Suppressor macrophage treated with lipopolysaccharide for 4 hours (primary cell): ENCODE measurements at regions not wholly inside any gene's neighbourhood (a gene's known extent, or its start where the extent isn't known, plus 50 kb on each side); places are given as distances from the start of the nearest gene placed in this dataset.

Source experiments
- DNase-seq: peaks from one replicate; pipeline ENCODE4 v3.0.0-alpha.2; 2020

- peak; percentile 78 for DNase-seq
These were observed 580.8 kb downstream of the CCDC171 start for GRCh38 chr9:16133556-16134227.

DNA sequence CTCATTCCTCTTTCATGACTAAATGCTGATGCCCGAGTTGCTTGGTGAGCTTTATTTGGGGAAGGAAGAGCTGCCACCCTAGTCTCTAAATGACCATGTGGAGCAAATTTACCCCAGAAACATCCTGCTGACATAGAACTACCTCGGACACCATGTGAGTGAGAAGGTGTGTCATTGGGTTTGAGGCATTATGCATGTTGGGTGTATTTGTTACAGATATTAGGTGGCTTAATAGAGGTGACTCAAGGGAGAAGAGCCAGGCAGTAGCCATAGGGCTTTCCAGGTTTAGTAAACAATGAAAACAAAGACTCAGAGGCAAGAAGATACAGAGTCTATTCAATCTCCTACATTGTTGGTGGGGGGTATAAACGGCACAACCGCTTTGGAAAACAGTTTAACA lies 581.5 kb downstream of the CCDC171 start:
- no peak for DNase-seq

DNA sequence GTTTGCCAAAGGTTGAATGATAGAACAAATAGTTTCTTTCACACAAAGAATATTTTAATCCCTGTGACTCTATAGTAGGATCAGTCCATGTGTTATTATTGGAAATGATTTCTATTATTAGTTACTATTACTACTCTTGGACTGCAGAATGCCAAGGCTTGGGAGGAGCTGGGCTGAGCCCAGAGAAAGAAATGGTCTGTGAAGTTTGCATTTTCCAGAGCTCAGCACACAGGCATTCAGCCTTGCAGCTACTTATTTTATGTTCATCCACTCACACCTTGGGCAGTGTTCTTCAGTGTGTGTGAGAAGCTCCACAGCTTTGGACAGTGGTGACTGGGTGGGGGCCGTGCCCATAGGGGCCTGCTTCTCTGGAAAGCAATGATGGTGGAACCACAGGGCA lies 583.1 kb downstream of the CCDC171 start:
- no peak for DNase-seq

DNA sequence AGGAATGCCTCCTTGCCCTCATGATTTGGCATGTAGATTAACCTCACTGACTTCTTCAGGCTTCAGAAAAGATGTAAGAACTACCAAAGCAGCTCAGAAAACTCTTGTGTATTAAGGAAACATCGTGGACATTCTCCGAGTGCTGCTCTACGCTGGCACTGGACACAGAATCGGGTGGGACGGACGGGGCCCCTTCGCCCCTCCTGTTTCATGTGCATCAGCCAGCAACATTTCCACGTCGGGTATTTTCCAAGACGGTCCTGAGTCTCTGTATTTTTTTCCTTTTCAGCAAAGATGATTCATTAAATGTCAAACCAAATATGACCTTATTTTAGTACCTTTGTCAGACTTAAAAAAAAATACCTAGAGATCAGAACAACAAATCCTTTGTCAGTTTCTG lies 583.6 kb downstream of the CCDC171 start:
- no peak for DNase-seq

GRCh38 chr9:16136961-16137360 lies 584.1 kb downstream of the CCDC171 start:
- DNase-seq: no peak

DNA sequence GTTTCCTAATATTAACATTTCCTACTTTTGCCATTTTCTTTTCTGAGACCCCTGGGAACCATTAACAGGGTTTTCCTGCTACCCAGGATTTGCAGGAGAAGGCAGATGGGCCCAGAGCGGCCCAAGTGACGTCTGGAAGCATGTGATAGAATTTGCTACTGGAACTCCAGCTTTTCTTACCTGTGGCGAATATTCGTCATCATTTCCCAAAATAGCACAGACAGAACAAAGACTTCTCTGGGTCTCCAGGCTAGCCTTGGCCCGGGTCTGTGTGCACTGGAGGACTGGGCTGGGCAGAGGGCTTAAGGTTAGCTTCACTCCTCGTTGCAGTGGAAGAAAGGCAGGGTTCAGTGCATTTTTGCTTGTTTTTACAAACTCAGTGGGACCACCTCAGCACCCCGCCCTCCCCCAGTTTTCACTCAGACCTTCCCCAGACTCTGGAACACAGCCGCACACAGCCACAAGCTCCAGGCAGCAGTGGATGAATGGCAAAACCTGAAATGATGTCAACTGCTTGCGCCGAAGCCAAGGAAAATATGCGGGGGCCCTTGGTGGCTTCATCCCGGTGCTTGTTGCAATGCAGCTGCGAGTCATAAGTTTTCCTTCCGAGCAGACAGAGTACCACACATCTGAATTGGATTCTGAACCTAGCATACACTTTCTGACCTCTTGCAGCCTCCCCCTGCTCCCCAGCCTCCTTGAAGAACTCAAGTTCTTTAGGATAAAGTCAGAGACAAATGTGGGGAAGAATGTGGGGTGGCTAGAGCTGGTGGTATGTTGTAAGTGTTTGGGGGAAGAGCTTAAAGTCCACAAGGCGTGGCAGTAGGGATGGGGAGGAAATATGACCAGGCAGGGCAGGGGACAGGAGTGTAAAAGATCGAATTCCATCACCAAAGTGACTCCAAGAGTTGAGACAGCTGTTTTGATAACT lies 586.0 kb downstream of the CCDC171 start:
- no peak for DNase-seq

DNA sequence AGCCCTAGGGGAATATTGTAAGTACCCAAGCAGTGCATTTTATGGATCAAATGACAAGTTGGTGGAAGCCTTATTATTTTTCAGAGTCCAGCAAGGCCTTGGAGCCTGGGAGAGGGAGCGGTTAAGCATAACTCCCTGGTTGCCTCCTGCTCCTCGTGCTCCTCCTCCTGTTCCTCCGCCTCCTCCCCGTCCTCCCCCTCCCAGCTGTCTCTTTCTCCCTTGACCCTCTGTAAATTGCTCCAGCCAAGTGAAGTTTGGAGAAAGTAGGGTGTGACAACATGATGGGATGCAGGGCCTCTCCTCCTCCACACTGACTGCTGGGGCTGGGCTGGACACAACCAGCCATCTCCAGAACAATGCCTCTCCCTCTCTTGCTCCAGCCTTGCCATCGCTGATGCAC lies 586.9 kb downstream of the CCDC171 start:
- no peak for DNase-seq

GRCh38 chr9:16143310-16143709 lies 590.5 kb downstream of the CCDC171 start:
- DNase-seq: no peak

- DNase-seq: no peak
These were observed 591.4 kb downstream of the CCDC171 start for GRCh38 chr9:16143947-16144890.

DNA sequence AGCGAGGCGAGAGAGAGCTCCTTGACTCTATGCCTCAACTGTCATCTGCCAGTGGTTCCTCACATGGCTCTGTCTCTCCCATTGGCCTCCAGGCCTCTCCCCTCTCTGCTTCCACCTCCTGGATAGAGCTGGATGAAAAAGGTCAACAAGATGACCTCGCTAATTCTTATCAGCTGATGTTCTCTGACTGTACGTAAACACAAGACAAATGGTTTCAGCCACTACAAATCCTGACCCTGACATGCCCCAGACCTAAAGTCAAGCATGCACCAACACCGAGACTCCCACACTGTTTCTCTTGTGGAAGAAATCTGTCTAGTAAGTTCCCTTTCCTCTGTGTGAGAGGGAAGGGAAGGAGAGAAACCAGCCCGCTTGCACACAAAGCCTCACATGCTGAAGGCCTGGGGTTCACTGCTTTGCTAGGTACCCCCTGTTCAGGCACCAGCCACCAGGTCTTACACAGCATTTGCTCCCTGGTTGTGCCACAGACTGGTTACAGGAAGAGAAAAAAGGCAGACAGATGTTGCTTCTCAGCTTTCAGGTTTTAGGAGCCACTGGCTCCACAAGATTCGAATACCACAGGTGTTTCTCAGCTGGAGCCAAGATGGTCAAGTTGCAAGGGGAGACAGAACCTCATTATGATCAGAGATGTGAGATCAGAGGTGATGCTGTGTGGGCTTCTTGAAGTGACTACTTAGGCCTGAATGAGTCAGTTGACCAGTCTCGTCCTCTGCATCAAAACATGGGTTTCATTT lies 592.5 kb downstream of the CCDC171 start:
- DNase-seq: peak; percentile 21

DNA sequence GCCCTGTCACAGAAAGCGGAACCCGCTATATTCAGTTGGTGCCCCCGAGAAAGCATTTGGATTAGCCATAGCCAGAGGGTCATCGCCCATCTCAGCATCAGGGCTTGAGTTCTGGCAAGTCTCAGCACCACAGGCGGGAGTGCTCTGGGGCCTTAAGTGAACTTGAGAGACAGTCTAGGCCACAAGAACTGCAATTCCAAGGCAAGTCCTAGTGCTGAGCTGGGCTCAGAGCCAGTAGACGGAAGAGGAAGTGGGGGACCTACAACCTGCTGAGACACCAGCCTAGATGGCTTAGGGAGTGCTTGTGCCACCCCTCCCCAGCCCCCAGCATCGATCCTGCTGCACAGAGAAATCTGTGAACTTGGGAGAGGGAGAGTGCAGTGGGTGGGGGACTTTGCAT lies 594.9 kb downstream of the CCDC171 start:
- no peak for DNase-seq

GRCh38 chr9:16150501-16150900 lies 597.7 kb downstream of the CCDC171 start:
- DNase-seq: no peak

DNA sequence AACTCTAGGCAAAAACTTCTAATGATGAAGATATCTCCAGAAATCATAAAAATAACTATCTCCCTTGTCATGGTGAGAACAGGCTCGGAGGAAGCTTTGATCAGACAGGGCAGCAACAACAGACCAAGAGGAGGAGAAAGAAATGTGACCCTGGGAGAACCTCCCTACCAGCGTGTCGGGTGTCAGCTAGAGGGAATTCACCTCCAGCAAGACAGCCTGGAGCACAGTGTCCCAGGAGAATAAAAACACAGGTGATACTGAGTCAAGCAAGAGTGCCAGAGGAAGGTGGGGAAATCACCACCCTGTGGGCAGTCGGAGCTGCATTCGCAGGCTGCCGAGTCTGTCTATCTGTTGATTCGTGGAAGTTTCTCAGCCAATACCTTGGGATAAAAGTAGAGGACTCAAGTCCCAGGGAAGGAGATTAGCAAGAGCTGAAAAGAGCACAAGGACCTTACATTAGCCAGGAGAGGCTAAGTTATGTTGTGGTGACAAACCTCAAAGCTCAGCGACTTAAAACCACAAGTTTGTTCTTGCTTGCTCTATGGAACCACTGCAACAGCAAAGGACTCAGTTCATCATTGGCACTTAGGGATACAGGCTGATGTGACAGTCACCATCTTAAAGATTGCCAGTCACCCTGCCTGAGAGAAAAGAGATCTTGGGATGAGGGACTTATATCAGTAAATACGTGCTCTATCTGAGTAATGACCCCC lies 598.3 kb downstream of the CCDC171 start:
- DNase-seq: no peak

- no peak for DNase-seq
These were observed 599.6 kb downstream of the CCDC171 start for GRCh38 chr9:16152276-16153101.

DNA sequence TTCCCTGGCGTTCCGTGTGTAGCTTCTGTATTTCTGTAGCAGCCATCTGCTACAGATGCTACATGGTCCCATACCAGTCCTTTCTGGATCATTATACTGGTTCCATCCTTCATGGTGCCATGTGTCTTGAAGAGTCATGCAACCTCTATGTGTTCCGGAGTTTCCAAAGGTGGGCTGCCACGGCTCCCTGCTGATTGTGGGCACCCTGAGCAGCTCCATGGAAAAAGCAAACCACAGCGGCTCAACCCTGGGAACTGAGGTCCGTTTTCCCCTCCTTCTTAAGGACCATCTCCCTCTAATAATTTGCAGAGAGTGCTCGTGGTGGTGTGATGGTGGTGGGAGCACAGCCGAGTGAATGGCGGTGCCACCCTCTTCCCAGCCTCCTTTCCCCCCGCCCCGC lies 600.4 kb downstream of the CCDC171 start:
- no peak for DNase-seq

DNA sequence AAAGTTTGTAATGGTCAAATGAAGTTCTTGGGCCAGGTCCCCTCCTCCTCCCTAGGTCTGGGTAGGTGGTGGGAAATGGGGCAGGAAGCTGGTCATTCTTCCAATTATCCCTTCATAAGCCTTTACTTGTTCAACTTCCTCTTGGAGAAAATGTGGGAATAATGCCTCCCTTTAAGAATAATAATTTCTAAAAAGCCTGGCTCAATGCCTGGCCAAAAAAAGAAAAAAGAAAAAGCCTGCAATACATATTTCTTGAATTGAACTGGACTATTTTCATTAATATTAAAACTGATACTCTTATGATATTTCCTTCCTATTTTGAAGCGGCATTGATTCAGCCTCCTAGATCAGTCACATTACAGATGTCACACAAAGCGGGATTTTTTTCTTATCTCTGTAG lies 600.9 kb downstream of the CCDC171 start:
- no peak for DNase-seq

DNA sequence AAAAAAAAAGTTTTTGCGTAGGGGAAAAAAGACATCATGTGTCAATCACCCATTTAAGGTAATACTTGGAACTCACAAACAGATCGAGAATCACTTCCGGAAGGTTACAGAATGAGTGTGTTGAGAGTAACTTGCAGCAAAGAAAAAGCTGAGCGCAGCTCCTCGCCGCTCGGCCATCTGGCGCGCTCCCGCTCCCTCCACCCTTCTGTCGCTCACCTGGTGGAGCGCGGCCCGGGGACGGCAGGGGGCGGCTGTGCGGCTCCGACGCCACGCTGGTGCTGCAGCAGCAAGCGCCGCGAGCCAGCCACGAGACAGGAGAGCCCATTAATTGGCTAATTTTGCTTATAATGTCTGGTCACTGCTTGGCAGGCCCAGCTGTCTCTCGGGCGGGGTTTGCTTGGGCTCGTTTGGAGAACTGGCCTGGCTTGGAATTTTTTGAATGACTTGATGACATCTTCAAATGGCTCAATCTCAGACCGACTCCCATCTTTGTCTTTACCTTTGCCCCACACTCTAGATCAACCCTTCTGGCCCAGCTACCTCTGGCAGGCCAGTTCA lies 601.8 kb downstream of the CCDC171 start:
- DNase-seq: no peak

- no peak for DNase-seq
These were observed 603.0 kb downstream of the CCDC171 start for GRCh38 chr9:16155878-16156277.

- no peak for DNase-seq
These were observed 604.4 kb downstream of the CCDC171 start for GRCh38 chr9:16157216-16157615.

DNA sequence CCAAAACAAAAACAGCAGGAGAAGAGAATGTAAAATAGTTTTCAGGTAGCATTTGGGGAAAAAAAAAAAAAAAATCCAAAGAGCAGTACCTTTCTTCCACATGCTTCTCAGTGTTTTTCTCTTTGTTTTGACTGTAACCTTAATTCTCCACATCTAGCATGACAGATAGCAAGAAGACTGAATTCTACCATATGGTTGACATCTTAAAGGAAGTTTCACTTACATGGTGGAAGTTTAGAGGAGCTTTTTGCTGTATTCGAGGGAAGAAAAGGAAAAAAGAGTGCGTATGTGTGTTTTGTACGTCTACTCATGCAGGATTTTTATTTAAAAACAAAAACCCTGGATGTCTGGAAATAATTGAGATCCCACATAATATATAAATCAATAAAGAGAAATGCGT lies 604.8 kb downstream of the CCDC171 start:
- no peak for DNase-seq
